UCSD-AML1 (cell line): ENCODE measurements at regions not wholly inside any gene's neighbourhood (a gene's known extent, or its start where the extent isn't known, plus 50 kb on each side); places are given as distances from the start of the nearest gene placed in this dataset.
"Not testable (repeated sequence)": the region's sequence is repeated elsewhere in the genome, so short reads cannot be mapped to it uniquely, and the experiment has no call there.

Experiments
- DNase-seq: peaks from one replicate; lab custom pipeline; 2025; ENCODE audit not compliant: unreplicated experiment; lab: John Stamatoyannopoulos, UW

DNA sequence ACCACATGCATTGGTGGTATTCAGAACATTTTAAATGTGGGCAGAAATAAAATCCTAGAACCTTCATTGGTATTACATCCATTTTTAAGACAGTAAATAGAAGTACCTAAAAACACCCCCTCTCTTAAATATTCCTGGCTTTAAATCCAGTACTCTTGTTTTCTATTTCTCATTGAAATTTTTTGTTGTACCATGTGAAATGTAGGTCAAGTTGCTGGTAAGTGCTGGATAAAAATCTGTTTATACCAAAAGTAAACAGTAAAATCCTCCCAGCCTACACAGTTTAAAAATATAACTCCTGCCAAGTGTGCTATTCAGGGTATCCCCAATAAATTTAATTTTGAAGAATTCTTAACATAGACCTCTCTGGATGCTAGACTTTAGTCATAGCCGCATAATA is 75.0 kb upstream of the FST start:
- DNase-seq = no peak

DNA sequence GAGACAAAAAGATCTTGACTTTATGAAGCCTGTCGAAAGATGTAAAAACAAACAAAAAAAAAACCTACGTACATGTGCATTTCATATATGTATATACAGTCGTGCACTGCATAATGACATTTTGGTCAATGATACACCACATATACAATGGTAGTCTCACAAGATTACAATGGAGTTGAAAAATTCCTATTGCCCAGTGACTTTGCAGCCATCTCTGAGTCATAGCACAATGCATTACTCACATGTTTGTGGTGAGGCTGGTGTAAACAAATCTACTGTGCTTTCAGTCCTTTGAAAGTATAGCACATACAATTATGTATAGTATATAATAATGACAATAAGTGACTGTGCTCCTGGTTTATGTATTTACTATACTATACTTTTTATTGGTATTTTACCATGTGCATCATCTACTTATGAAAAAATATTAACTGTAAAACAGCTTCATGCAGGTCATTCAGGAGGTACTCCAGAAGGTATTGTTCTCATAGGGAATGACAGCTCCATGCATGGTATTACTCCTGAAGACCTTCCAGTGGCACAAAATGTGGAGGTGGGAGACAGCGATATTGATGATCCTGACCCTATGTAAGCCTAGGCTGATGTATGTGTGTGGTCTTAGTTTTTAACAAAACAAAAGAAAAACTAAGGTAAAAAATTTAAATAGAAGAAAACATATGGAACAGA is 73.7 kb upstream of the FST start:
- no peak for DNase-seq

DNA sequence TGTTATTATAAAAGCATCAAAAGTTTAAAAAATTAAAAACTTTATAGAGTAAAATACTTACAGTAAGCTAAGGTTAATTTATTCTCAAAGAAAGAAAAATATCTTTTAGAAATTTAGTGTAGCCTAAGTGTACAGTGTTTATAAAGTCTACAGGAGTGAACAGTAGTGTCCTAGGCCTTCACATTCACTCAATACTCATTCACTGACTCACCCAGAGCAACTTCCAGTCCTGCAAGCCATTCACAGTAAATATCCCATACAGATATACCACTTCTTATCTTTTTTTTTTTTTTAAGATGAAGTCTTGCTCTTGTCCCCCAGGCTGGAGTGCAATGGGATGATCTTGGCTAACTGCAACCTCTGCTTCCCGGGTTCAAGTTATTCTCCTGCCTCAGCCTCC is 73.1 kb upstream of the FST start:
- no peak for DNase-seq

DNA sequence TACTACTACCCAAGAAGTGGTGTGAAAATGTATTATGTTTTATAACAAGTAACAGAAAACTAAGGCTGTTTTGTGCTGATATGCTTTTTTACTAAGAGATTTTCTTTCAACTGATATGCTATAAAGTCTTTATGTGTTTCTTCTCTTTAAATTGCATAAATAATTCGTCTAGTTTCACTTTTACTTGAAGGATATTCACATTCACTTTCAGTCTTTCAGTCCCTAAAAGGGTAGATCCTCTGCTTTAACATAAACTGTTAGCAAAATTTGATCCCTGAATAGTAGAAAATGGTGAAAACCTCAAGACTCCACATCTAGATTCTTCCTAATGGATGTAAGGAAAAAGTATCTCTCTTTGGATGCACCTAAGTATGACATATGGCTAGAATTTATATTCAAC is 69.0 kb upstream of the FST start:
- DNase-seq = no peak

DNA sequence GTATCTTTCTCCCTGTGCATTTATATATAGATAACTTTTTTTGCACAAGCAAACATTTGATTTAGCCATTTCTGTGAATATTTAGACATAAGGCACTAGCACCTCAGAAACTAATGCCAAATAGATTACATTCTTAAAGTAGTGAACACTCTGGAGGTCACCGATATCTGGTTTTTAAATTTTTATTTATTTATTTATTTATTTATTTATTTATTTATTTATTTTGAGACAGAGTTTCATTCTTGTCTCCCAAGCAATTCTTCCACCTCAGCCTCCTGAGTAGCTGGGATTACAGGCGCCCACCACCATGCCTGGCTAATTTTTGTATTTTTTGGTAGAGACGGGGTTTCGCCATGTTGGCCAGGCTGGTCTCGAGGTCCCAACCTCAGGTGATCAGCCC is 67.9 kb upstream of the FST start:
- not testable (repeated sequence) for DNase-seq

DNA sequence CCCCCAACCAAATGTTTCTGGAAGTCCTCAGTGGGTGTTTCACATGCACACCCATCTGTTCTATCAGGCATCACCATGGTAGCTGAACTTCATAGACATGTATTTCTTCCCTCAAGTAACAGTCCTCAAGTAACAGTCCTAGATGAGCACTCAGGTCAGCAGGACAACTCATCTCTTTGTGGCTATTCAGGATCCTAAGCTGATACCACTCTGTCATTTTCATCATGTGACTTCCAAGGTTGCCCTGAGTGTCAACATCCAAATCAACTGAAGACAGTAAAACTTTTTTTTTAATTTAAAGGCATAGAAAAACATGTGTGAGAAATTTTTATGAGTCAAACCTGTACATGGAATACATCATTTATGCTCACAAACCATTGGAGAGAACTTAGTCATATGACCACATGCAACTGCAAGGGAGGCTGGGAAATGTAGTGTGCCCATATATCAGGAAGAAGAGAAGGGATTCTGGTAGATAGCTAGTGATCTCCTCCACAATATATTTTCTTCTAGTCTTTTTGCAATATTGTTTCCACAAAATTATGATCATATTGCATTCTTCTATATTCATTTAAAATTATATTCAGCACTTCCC is 64.2 kb upstream of the FST start:
- no peak for DNase-seq

DNA sequence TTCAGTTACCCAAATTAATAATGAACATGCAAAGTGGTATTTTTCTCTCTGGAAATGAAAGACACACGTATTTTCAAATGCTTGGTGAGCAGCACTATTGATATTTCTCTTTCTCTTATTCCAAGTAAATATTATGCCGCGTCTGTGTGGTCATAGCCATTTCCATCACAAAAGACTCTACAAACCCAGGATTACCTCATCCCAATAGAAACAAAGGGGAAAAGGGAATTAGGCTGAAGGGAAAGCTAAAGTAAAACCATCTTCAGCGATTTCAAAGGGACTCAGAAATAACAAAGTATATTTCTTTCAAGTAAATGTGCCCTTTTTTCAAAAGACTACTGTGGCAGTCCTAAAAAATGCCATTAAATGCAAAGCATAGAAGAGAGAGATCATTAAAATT is 62.0 kb upstream of the FST start:
- no peak for DNase-seq

DNA sequence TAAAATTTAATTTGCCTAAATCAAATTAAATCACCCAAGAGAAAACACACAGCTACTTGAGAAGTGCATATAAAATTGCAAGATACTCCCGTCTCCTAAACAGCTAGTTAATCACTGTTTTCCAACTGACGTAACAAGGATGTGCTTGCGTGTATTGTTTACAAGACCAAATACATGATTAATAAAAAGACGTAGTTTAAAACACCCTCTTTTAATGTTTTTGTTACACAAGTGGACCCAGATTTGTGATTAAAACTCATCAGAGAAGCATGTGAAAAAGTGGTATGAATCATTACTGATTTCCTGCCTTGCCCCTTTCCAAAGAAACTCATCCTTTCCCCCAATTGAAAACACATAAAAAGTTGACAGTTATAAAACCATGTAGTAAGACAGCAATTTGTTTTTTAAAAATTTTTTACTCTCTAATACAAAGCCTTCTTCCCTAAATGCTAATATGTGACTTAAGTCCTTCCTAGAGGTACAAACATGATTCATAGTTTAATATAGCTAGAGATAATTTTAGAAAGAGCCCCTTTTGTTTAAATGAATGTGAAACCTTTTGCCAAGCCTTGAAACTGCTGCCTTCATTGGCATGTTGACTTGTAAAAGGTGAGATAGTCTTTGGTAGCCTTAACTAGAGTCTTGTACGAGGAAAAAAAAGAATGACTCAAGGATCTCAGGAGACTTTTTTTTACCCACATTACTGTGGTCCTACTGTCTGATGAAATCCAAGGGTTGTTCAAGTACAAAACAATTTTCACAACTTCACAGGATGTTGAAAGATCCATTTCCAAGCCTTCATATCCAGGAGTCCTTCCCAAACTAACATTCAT is 61.4 kb upstream of the FST start:
- DNase-seq = no peak

DNA sequence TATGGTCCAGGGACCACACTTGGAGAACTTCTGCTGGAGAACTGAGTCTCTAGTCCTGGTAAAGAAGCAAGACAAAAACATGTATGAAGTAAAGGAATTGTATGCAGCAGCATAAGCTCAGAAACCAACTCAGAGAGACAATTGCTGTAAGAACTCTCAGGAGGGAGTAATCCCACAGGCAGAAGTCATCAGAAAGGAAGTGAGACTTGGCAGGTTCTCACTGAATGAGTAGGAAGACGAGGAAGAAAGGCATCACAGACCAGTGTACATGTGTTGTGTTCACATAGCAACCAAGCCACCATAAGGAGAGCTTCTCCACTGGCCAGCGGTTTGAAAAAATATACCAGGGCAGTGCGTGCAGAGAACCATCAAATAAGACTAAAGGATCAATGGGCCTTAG is 57.9 kb upstream of the FST start:
- DNase-seq = no peak

DNA sequence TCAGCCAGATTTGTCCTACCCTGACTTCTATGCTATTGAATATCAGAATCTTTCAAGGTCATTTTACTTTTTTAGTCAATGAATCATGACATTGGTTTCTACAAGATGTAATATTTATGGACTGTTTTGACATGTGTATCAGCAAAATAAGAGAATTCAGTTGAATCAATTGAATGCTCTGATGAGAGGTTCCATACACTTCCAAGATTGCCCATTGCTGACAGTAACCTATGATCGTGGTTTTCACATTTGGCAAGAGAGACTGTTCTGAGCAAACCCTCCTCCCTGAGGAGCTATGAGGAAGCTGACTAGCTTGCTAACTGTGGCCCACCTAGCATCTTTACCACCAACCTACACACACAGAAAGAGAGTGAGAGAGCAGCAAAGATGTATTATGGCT is 56.7 kb upstream of the FST start:
- no peak for DNase-seq

DNA sequence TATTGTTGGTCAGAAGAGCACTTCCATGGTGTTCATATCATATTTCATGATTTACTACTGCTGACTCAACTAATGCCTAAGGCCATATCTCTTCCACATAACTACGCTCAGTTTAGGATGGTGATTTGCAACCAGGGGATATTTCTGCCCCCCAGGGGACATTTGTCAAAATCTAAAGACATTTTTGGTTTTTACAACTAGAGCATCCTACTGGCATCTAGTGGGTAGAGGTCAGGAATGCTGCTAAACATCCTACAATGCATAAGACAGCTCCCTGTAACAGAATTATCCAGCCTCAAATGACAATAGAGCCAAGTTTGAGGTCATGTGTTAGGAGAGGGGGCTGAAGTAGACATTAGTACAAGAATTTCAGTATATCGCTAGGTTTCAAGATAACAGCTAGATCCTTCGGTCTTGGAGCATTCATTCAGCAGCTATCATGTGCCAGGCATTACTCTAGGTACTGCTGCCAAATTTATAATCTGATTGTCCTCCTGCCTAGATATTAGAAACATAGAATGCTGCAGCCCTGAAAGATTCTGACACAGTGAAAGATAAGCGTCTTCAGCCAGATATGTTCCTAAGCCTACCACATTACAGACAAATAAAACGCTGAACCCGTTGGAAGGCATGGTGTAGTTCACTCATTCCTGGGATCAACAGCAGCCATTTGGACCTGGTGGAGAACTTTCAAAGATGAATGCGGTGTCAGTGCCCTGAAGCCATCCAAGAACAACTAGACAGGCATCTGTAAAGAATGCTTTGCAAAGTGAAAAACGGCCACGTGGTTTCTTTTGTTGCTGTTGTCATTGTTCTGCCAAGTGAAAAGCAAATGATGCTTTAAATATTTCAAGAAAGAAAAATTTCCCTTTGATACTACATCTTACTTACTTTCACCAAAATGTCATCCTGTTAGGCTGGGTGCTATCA is 55.5 kb upstream of the FST start:
- DNase-seq = no peak

DNA sequence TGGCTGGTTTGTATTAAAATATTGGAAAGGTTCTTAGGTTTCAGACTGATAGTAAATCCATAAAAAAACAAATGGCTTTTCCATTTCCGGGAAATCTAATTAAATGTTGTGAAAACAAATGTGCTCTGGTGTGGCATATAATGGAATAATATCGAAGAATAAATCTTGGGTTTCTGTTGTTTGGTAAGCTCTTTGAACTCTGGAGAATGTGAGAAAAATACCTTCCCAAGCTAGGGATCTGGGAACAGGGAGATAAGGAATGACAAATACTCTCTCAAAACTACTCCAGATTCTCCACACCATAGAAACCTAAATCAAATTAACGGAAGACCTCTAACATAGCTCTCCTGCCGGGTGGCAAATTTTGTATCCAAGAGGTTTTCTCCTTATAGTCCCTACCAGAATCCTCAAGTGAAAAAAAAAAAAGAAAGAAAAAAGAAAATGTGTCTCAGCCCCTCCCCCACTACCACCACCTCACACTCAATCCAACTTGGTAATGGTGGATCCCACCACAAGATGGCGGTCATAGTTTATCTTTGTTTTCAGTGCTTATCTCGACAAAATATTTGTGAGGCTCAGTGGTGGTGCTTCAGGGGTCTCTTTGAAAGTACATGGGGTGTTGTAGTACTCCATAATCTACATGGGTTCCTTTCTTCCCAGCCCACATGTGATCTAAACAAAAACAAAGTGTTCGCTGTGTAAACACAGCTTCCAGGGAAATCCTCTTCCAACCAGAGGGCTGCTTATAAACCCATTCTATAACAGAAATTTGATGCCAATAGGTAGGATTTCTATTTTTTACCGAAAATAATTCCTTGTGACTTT is 54.5 kb upstream of the FST start:
- peak; percentile 6 for DNase-seq

DNA sequence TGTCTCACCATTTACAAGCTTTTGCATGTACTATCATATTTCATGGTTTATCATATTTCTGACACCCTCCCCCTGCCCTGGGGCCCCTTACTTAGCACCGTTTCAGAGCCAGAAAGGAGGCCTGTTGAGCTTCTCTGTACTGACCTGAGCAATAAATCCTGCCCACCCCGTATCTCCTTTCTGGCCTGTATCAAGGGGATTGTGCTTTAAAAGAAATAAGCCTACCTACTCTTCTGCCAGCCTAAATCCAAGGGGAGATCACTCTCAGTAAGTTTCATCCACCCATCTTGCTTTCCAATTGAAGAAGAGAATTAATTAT is 54.0 kb upstream of the FST start:
- no peak for DNase-seq

DNA sequence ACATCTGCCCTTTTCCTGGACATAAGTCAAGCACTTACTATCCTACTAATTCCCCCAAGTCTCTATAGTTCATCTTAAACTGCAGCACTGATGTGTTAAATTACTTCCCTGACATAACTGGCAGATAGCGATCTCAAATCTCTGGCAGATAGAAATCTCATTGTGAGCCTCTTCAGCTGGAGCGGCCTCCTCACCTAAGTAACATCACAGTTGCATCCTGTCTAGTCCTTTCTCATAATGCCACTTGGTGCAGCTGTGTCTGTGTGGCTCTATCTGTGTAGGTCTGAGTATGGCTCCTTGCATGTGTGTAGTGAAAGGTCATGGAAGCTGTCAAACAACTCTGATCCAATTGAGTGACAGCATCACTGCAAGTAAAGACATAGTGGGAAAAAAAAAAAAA is 53.6 kb upstream of the FST start:
- no peak for DNase-seq

DNA sequence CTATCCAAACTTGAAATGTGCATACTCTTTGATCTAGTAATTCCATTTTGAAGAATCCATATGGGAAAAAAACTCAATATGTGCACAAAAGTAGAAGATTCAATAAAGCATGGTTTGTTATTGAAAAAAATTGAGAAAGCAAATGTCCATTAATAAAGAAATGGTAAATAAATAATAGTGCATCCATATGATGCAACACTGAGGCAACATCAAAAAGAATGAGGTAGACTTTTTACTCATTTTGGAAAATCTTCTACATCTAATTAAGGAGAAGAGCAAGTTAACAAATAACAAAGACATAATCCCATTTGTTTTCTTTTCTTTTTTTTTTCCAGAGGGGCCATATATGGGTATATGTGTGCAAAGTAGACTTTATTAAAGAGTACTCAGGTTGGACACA is 52.5 kb upstream of the FST start:
- DNase-seq = no peak

DNA sequence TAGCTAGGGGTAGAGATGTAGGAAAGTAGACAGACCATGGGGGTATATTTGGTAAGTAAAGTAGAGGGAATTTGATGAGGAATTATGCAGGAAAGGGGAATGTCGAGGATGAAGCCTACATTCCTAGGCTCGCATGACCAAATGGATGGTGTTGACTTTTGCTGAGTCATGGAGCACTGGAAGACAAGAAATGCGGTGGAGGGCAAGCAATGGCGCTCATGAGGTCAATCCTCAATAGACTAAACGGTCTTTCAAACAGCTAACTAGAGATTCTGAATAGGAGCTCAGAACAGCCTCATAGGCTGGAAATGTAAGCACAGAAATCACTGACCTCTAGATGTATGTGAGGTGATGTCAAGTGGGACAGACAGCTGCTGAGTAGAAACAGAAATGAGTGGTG is 50.7 kb upstream of the FST start:
- DNase-seq = no peak

DNA sequence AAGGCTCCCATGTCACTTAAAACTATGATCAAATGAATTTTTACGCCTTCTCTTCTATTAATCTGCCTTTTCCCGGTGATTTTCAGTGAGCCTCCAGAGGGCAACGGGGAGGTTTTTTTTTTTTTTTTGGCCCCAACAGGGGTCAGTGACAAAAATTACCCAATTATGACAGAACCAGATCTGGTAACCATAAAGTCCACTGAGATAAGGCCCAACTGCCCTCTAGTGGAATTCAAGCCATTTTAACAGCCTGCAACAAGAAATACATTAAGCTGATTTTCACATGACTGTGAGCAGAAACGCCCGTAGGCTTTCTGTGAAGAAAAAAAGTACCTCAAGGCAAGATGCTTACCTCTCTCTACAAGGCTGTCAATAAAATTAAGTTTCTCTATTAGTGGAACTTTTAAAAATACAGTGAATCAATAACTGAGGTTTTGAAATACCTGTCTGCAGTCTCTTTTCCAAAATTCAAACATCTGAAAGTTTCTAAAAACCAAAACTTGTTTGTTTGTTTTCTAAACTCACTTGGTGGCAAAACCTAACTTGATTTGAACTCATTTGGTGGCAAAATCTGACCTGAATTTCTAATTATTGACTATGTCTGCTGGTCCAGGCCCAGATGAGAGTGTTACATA is 49.7 kb upstream of the FST start:
- DNase-seq = no peak
